Uterus (tissue), 2 donors: ENCODE measurements at regions not wholly inside any gene's neighbourhood (a gene's known extent, or its start where the extent isn't known, plus 50 kb on each side); places are given as distances from the start of the nearest gene placed in this dataset.

ENCODE experiments used
- POLR2A ChIP-seq, 2 donors: fragments of 450-650 bp; IDR thresholded peaks; one replicate each; pipeline ENCODE4 v1.6.1; 2016; ENCODE audit warnings: antibody characterized with exemption in 2 of 2, mild to moderate bottlenecking in 1 of 2, moderate library complexity in 1 of 2
- TF ChIP-seq, protein P1 (sequence below), 4 experiments: fragments of 200-600 bp in 2 of 4; fragments of 450-650 bp in 2 of 4; sonication (generic) in 2 of 4; IDR thresholded peaks; one replicate each; pipeline ENCODE4 v1.5.1; 2016 to 2019; ENCODE audit warnings: antibody characterized with exemption in 4 of 4, mild to moderate bottlenecking in 2 of 4, moderate library complexity in 1 of 4

GRCh38 chr15:97037080-97037479 lies 706.6 kb downstream of the NR2F2 start:
- TF ChIP-seq, protein P1, sequence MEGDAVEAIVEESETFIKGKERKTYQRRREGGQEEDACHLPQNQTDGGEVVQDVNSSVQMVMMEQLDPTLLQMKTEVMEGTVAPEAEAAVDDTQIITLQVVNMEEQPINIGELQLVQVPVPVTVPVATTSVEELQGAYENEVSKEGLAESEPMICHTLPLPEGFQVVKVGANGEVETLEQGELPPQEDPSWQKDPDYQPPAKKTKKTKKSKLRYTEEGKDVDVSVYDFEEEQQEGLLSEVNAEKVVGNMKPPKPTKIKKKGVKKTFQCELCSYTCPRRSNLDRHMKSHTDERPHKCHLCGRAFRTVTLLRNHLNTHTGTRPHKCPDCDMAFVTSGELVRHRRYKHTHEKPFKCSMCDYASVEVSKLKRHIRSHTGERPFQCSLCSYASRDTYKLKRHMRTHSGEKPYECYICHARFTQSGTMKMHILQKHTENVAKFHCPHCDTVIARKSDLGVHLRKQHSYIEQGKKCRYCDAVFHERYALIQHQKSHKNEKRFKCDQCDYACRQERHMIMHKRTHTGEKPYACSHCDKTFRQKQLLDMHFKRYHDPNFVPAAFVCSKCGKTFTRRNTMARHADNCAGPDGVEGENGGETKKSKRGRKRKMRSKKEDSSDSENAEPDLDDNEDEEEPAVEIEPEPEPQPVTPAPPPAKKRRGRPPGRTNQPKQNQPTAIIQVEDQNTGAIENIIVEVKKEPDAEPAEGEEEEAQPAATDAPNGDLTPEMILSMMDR (IDR thresholded peaks at IDR 0.05) = no peak
- no peak for TF ChIP-seq POLR2A (IDR thresholded peaks at IDR 0.05)
